ENCODE measurements at regions not wholly inside any gene's neighbourhood (a gene's known extent, or its start where the extent isn't known, plus 50 kb on each side); places are given as distances from the start of the nearest gene placed in this dataset.

- Histone ChIP-seq H3K4me3 (no peak overlapping the region), H3K36me3 (no peaks in the 10 kb centered on the region), H3K4me1 (ENCODE audit: insufficient read depth) (no peaks in the 10 kb centered on the region), H3K27ac (no peak overlapping the region), H3K27me3 (no peaks in the 10 kb centered on the region), H3K9me3 (no peaks in the 10 kb centered on the region)
- intact Hi-C loops (cut with DNase I) = no loop called here
- no peak for TF ChIP-seq EP300 (IDR thresholded peaks at IDR 0.05)
- no peak for TF ChIP-seq CTCF (IDR thresholded peaks at IDR 0.05)
- 60 to 68% (median 61%) methylated on average over 4 of the region's 4 CpGs for WGBS, 3 donors
- DNase-seq = no peak
Observed at GRCh38 chr13:59464926-59465325, 698.8 kb downstream of the DIAPH3 start.

GRCh38 chr13:59468396-59468795 is 695.3 kb downstream of the DIAPH3 start:
- 48 to 92% (median 92%) methylated on average over 2 of the region's 2 CpGs for WGBS, 3 donors
- H3K4me3 ChIP-seq = no peak overlapping the region
- H3K9me3 ChIP-seq = no peaks in the 10 kb centered on the region
- no peaks in the 10 kb centered on the region for H3K27me3 ChIP-seq
- no peak for DNase-seq
- H3K27ac ChIP-seq = no peak overlapping the region
- H3K36me3 ChIP-seq = no peaks in the 10 kb centered on the region
- no peaks in the 10 kb centered on the region for H3K4me1 ChIP-seq (ENCODE audit: insufficient read depth)
- TF ChIP-seq CTCF (IDR thresholded peaks at IDR 0.05) (no peak), EP300 (IDR thresholded peaks at IDR 0.05) (no peak), POLR2A (IDR thresholded peaks at IDR 0.05) (no peak)
- intact Hi-C loops (cut with DNase I) = no loop called here

- Histone ChIP-seq H3K27ac (no peak overlapping the region), H3K27me3 (no peaks in the 10 kb centered on the region), H3K9me3 (no peaks in the 10 kb centered on the region), H3K36me3 (no peaks in the 10 kb centered on the region), H3K4me3 (no peak overlapping the region), H3K4me1 (ENCODE audit: insufficient read depth) (no peaks in the 10 kb centered on the region)
- WGBS, 3 donors = 43 to 93% (median 44%) methylated on average over 1 of the region's 1 CpG
- no peak for DNase-seq
- no peak for TF ChIP-seq CTCF (IDR thresholded peaks at IDR 0.05)
- no peak for TF ChIP-seq EP300 (IDR thresholded peaks at IDR 0.05)
- no peak for TF ChIP-seq POLR2A (IDR thresholded peaks at IDR 0.05)
- intact Hi-C loops (cut with DNase I) = no loop called here
Observed at GRCh38 chr13:59471106-59471505, 692.6 kb downstream of the DIAPH3 start.

- TF ChIP-seq CTCF (IDR thresholded peaks at IDR 0.05) = no peak
- TF ChIP-seq EP300 (IDR thresholded peaks at IDR 0.05) = no peak
- no peak for TF ChIP-seq POLR2A (IDR thresholded peaks at IDR 0.05)
Observed at GRCh38 chr13:59472134-59472533, 691.6 kb downstream of the DIAPH3 start.

GRCh38 chr13:59474696-59475095 is 689.0 kb downstream of the DIAPH3 start:
- Histone ChIP-seq H3K4me3 (no peak overlapping the region), H3K36me3 (no peaks in the 10 kb centered on the region), H3K9me3 (no peaks in the 10 kb centered on the region), H3K27me3 (no peaks in the 10 kb centered on the region), H3K27ac (no peak overlapping the region), H3K4me1 (ENCODE audit: insufficient read depth) (no peaks in the 10 kb centered on the region)
- TF ChIP-seq CTCF (IDR thresholded peaks at IDR 0.05) = no peak
- no peak for TF ChIP-seq POLR2A (IDR thresholded peaks at IDR 0.05)
- TF ChIP-seq EP300 (IDR thresholded peaks at IDR 0.05) = no peak
- no peak for DNase-seq
- intact Hi-C loops (cut with DNase I) = no loop called here
- 56 to 73% (median 64%) methylated on average over 1 of the region's 1 CpG for WGBS, 3 donors

More at GRCh38 chr13:59472134-59472533, 691.6 kb downstream of the DIAPH3 start:
- Histone ChIP-seq H3K9me3 (no peaks in the 10 kb centered on the region), H3K4me3 (no peak overlapping the region), H3K36me3 (no peaks in the 10 kb centered on the region), H3K27ac (no peak overlapping the region), H3K27me3 (no peaks in the 10 kb centered on the region), H3K4me1 (ENCODE audit: insufficient read depth) (no peaks in the 10 kb centered on the region)
- DNase-seq = no peak
- intact Hi-C loops (cut with DNase I) = no loop called here
